GM10266 (cell line): ENCODE measurements at regions not wholly inside any gene's neighbourhood (a gene's known extent, or its start where the extent isn't known, plus 50 kb on each side); places are given as distances from the start of the nearest gene placed in this dataset.
"Not testable (repeated sequence)": the region's sequence is repeated elsewhere in the genome, so short reads cannot be mapped to it uniquely, and the experiment has no call there.

Source experiments
- DNase-seq: peaks from one replicate; pipeline ENCODE4 v3.0.0; 2012; ENCODE audit errors: extremely low spot score
- CTCF ChIP-seq: IDR thresholded peaks from 2 replicates; pipeline ENCODE4 v1.5.1; 2012; ENCODE audit warnings: mild to moderate bottlenecking, low read depth; ENCODE audit not compliant: control insufficient read depth, insufficient read depth; ENCODE audit errors: missing control alignments

GRCh38 chr10:35781643-35782035 is 139.5 kb upstream of the FZD8 start:
- no peak for DNase-seq
- TF ChIP-seq CTCF, result no peak

DNA sequence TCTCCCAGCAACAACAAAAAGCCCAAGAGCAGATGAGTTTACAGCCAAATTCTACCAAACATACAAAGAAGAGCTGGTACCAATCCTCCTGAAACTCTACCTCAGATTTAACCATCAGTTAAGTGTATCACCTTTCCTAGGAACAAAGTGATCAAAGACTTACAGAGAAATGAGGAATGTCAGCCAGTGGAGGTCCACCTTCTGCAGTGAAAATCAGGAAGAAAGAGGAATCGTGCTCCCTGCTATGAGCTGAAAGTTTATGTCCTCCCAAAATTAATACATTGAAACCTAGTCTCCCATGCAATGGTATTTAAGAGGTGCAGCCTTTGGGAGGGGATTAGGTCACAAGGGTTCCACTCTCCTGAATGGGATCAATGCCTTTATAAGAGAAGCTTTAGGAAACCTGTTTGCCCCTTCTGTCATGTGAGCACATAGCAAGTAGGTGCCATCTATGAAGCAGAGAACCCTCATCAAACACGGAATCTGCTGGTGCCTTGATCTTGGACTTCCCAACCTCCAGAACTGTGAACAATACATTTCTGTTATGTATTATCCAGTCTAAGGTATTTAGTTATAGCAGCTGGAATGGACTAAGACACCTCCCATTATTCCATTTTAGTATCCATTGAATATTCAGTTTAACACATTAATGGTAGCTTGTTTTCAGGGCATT is 139.0 kb upstream of the FZD8 start:
- DNase-seq, result no peak
- no peak for TF ChIP-seq CTCF

DNA sequence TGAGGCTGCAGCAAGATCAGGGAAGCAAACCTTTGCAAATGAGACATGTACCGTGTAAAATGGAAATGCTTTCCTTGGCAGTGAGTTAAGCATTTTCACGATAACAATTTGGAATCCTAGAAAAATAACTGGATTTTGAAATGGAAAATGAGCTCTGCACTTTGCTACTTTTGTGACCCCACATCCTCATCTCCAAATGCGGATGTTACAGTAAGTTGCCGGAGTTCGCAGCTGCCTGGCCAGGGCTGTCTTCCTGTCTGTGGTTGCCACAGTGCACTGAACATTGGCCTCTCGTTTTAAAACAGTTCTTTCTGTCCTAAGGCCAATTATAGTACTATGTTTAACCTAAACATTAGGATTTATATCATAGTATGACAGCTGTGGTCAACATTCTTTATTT is 136.2 kb upstream of the FZD8 start:
- no peak for DNase-seq
- TF ChIP-seq CTCF, result no peak

GRCh38 chr10:35776557-35776956 is 134.5 kb upstream of the FZD8 start:
- not testable (repeated sequence) for DNase-seq

DNA sequence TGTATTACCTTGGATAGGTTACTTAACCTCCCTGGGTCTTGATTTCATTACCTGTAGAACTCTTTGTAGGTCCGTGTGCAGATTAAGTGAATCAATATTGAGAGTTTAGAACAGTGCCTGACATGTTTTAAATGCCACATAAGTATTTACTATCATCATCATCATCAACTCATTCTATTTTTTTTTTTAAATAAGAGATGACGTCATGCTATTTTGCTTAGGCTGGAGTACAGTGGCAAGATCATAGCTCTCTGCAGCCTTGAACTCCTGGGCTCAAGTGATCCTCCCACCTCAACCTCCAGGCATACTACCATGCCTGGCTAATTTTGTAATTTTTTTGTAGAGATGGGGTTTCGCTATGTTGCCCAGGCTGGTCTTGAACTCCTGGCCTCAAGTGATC is 132.0 kb upstream of the FZD8 start:
- DNase-seq, result no peak
- no peak for TF ChIP-seq CTCF

DNA sequence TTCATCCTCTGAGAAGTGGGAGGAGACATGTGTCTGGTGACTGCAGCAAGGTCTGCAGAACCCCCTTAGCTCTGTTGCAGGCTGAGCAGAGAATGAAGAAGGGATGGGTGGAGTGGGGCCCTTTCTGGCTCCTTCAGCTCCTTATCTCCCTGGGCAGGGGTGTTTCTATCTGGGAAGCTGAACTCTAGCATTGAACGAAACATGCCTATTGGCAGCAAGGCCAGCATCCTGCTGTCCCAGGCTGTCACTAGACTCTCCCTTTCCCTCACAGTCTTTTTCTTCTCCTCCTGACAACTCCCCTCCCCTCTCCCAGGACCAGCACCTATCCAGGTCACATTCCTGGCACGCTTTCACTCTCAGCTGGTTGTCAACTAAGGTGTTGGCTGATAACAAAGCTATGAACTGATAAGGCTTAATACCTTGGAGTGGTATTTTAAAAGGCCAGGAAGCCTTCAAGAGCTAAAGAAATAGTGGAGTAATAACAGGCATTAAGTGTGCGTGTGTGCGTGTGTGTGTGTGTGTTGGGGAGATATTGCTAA is 128.8 kb upstream of the FZD8 start:
- TF ChIP-seq CTCF, result no peak
- no peak for DNase-seq

GRCh38 chr10:35769795-35770194 is 127.7 kb upstream of the FZD8 start:
- TF ChIP-seq CTCF, result no peak
- no peak for DNase-seq

DNA sequence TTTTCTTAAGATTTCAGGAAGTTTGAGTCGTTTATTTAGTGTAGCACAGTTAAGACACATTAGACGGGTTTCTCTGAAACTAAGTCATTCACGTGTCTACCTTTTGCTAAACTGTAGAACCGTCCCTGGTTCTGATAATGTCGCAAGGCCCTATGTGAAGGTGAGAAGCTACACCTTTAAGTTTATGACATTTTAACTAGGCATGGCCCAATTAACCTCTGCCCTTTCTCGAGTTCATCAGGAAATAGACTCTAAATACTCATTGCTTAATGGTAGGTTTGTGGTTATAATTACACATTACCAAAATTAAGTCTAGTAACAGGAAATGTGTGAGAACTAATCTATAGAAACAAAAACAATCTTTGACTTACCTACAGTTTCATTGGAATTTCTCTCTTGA is 126.6 kb upstream of the FZD8 start:
- no peak for TF ChIP-seq CTCF
- DNase-seq, result no peak
